Activated naive CD4-positive, alpha-beta T cell treated with anti-CD3 and anti-CD28 coated beads, Interleukin-2, amount 10 ng/mL, durations not matched to agents 7 days and 5 days (primary cell): ENCODE measurements at regions not wholly inside any gene's neighbourhood (a gene's known extent, or its start where the extent isn't known, plus 50 kb on each side); places are given as distances from the start of the nearest gene placed in this dataset.

ENCODE experiments used
- CTCF ChIA-PET: fragments of 350-600 bp; sonication (Branson Sonifier 250); formaldehyde crosslinking; loops from one replicate; lab custom pipeline; 2021; ENCODE audit warnings: antibody characterized with exemption; lab: Charles Lee
- DNase-seq: peaks from one replicate; pipeline ENCODE4 v3.0.0-alpha.2; 2020
- H3K27ac Mint-ChIP-seq: one replicate; pipeline ENCODE4 v1.8.0; 2021; ENCODE audit warnings: mild to moderate bottlenecking, moderate library complexity, mixed read lengths
- H3K27me3 Mint-ChIP-seq: one replicate; pipeline ENCODE4 v1.8.0; 2021; ENCODE audit warnings: mild to moderate bottlenecking, mixed read lengths
- H3K36me3 Mint-ChIP-seq: one replicate; pipeline ENCODE4 v1.8.0; 2021; ENCODE audit warnings: mixed read lengths
- H3K4me1 Mint-ChIP-seq: one replicate; pipeline ENCODE4 v1.8.0; 2021; ENCODE audit warnings: mixed read lengths
- H3K4me3 Mint-ChIP-seq: one replicate; pipeline ENCODE4 v1.8.0; 2021; ENCODE audit warnings: mild to moderate bottlenecking, moderate library complexity, mixed read lengths
- H3K9me3 Mint-ChIP-seq: one replicate; pipeline ENCODE4 v1.8.0; 2021; ENCODE audit warnings: mixed read lengths

DNA sequence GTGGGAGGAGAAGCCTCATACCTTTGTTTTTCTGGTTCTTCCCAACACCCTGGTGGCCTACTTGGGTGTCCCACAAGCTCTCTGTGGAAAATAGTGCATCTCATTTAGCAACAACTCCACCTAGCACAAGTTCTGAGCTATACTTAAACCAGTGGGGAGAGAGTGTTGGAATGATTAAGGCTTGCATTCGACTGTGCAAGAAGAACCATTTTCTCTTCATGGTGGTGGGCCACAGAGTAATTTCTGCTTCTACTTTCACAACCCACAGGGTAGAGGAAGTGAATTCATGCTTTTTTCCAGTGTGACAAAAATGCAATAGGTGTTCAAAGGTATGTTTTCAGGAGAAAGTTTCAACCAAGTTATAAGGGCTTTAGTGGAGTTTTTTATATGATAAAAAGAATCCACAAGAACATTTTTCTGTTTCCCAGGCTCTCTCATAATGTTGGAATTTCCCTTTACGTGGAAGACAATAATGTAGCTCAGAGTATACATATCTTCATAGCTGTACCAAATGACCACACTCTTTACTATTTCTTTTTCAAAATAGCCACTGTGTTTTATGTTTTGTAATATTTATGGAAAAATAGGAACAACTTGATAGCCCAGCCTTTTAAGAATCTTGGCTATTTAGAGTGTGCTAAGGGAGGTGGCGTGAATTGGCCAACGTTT, 80.3 kb upstream of the HHIP start:
- Mint-ChIP-seq H3K4me3 (no peak overlapping the region), H3K27me3 (peaks cover 7% of the 10 kb centered on the region), H3K9me3 (no peaks in the 10 kb centered on the region), H3K4me1 (no peaks in the 10 kb centered on the region), H3K27ac (no peak overlapping the region), H3K36me3 (no peaks in the 10 kb centered on the region)
- no peak for DNase-seq
- CTCF ChIA-PET: no interaction called here

DNA sequence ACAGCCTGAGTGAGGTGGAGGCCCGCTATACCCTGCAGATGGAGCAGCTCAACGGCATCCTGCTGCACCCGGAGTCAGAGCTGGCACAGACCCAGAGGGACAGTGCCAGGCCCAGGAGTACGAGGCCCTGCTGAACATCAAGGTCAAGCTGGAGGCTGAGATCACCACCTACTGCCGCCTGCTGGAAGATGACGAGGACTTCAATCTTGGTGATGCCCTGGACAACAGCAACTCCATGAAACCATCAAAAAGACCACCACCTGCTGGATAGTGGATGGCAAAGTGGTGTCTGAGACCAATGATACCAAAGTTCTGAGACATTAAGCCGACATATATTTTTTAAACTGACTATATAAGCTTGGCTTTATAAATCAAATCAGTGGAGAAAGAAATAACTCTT, 73.3 kb upstream of the HHIP start:
- peaks cover 4% of the 10 kb centered on the region for H3K27me3 Mint-ChIP-seq
- H3K27ac Mint-ChIP-seq: no peak overlapping the region
- H3K36me3 Mint-ChIP-seq: no peaks in the 10 kb centered on the region
- CTCF ChIA-PET: interaction anchor here (1.0 kb wide), 1 partner anchor 11 kb away, joined by 3 read pairs; no protein-coding TSS in a partner anchor
- no peaks in the 10 kb centered on the region for H3K4me1 Mint-ChIP-seq
- no peaks in the 10 kb centered on the region for H3K9me3 Mint-ChIP-seq
- no peak for DNase-seq
- H3K4me3 Mint-ChIP-seq: no peak overlapping the region

DNA sequence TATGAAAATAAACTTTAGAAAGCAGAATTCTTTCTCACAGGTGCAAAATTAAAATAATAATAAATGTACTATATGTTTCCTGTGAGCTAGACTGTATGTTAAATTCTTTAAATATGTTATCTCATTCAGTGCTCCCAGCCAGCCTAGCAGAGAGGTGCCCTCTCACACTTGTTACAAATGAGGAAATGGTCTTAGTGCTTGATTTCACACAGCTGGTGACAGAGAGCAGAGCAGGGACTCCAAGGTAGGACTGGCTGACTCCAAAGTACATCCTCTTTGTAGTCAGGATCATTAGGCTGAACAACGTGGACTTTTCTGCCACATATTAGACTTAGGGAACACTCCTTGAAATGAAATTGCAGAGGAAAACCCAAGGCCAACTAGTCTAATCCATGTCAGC, 72.0 kb upstream of the HHIP start:
- H3K4me3 Mint-ChIP-seq: no peak overlapping the region
- no peaks in the 10 kb centered on the region for H3K4me1 Mint-ChIP-seq
- peaks cover 4% of the 10 kb centered on the region for H3K27me3 Mint-ChIP-seq
- CTCF ChIA-PET: no interaction called here
- no peak overlapping the region for H3K27ac Mint-ChIP-seq
- H3K9me3 Mint-ChIP-seq: no peaks in the 10 kb centered on the region
- DNase-seq: no peak
- no peaks in the 10 kb centered on the region for H3K36me3 Mint-ChIP-seq

DNA sequence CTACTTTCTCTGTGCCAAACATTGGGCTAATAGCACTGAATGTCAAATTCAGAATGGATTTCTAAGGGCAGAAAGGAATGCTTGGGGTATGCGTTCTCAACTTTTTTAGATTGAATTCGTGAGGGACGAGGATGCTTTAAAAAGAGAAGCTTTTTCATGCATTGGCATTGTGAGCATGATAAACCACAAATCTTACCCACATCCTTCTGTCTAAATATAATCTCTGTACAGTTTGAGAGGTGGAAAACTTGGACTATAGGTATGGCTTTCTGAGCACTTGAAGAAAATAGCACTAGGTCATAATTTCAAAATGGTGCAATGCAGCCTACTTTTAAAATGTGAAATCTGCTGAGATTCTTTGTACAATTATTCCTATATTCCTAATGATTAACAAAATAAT, 71.4 kb upstream of the HHIP start:
- no peaks in the 10 kb centered on the region for H3K4me1 Mint-ChIP-seq
- no peaks in the 10 kb centered on the region for H3K36me3 Mint-ChIP-seq
- DNase-seq: no peak
- peaks cover 4% of the 10 kb centered on the region for H3K27me3 Mint-ChIP-seq
- no peaks in the 10 kb centered on the region for H3K9me3 Mint-ChIP-seq
- CTCF ChIA-PET: no interaction called here
- H3K27ac Mint-ChIP-seq: no peak overlapping the region
- no peak overlapping the region for H3K4me3 Mint-ChIP-seq

DNA sequence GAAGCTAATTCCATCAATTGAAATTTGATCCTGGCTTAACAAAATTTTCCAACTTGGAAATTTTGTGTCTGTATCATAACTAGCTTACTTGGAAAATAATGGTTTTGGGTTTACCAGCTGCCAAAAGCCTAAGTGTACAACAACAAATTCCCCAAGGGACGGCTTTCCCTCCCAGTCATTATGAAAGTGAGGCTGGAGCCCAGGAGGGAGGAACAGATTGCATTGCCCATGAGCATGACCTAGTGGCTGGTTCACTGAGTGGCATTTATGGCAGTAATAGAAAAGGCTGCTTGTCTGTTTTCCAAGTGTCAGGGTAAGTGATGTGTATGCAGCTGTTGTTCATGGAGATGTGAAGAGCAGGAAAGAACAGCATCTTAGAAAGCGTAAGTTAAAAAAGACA, 70.8 kb upstream of the HHIP start:
- H3K4me1 Mint-ChIP-seq: no peaks in the 10 kb centered on the region
- H3K36me3 Mint-ChIP-seq: no peaks in the 10 kb centered on the region
- H3K27ac Mint-ChIP-seq: no peak overlapping the region
- peaks cover 4% of the 10 kb centered on the region for H3K27me3 Mint-ChIP-seq
- no peak for DNase-seq
- CTCF ChIA-PET: no interaction called here
- H3K9me3 Mint-ChIP-seq: no peaks in the 10 kb centered on the region
- no peak overlapping the region for H3K4me3 Mint-ChIP-seq

DNA sequence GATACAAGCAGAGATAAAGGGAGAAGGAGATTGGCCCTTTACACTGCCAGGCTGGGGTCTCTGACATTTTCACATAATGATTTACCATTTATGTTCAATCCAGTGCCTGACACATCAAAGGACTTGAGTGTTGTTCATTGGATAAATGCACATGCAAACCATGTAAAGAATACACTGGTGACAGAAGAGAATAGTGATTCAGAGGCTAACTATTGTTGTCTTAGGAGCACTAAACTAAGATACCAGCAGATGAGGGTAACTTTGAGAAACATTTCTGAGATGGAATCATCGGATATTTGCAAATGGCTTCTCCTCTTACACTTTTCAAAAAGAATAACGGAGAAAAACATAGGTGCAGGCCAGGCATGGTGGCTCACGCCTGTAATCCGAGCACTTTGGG, 67.3 kb upstream of the HHIP start:
- no peak for DNase-seq
- H3K9me3 Mint-ChIP-seq: no peaks in the 10 kb centered on the region
- CTCF ChIA-PET: no interaction called here
- no peaks in the 10 kb centered on the region for H3K4me1 Mint-ChIP-seq
- no peaks in the 10 kb centered on the region for H3K27me3 Mint-ChIP-seq
- H3K27ac Mint-ChIP-seq: no peak overlapping the region
- H3K4me3 Mint-ChIP-seq: no peak overlapping the region
- H3K36me3 Mint-ChIP-seq: no peaks in the 10 kb centered on the region

DNA sequence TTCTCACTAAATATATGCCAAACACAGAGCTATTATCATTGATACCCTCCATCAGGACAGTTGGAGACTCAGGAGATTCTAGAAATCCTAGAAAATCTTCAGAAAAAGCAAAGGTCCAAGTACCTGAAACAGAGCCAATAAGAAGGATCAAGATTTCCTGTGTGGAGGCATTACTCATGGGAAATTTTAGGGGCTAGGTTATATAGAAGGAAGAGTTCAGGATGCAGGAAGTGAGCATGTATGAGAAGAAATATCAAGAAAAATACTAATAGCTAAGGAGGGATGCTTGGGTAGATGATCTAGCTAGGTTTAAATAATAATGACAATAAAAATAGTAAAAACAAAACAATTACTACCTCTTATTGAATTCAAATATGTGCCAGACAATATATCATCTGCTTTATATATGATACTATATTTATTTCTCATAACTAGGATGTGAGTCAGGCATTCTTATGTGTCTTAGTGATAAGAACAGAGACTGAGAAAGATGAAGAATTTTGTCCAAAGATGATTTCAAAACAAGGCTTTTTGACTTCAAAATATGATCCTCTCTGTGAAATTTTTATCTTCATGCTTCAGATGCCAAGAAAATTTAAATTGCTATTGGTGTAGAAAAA, 66.4 kb upstream of the HHIP start:
- no peaks in the 10 kb centered on the region for H3K9me3 Mint-ChIP-seq
- no peaks in the 10 kb centered on the region for H3K27me3 Mint-ChIP-seq
- no peak overlapping the region for H3K4me3 Mint-ChIP-seq
- H3K36me3 Mint-ChIP-seq: no peaks in the 10 kb centered on the region
- no peaks in the 10 kb centered on the region for H3K4me1 Mint-ChIP-seq
- no peak overlapping the region for H3K27ac Mint-ChIP-seq
- CTCF ChIA-PET: no interaction called here
- DNase-seq: no peak

DNA sequence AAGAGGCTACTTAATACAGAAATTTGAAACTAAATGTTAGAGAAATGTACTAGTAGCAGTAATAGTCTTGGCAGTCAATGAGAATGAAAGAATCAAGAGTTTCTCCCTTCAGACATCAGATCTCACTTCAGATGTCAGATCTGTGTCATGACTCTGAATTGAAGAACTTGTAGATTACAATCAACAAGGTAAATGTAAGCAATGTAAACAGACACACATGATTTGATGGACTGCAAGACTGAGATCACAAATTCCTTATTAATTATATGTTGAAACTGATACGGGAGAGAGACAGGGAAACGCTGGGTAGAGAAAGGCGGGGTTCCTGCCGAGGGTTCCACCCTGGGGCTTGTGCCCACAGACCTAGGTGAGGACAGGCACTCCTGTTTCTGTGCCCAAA, 65.5 kb upstream of the HHIP start:
- no peaks in the 10 kb centered on the region for H3K27me3 Mint-ChIP-seq
- H3K27ac Mint-ChIP-seq: no peak overlapping the region
- no peak for DNase-seq
- H3K36me3 Mint-ChIP-seq: no peaks in the 10 kb centered on the region
- H3K4me3 Mint-ChIP-seq: no peak overlapping the region
- no peaks in the 10 kb centered on the region for H3K9me3 Mint-ChIP-seq
- CTCF ChIA-PET: no interaction called here
- no peaks in the 10 kb centered on the region for H3K4me1 Mint-ChIP-seq

DNA sequence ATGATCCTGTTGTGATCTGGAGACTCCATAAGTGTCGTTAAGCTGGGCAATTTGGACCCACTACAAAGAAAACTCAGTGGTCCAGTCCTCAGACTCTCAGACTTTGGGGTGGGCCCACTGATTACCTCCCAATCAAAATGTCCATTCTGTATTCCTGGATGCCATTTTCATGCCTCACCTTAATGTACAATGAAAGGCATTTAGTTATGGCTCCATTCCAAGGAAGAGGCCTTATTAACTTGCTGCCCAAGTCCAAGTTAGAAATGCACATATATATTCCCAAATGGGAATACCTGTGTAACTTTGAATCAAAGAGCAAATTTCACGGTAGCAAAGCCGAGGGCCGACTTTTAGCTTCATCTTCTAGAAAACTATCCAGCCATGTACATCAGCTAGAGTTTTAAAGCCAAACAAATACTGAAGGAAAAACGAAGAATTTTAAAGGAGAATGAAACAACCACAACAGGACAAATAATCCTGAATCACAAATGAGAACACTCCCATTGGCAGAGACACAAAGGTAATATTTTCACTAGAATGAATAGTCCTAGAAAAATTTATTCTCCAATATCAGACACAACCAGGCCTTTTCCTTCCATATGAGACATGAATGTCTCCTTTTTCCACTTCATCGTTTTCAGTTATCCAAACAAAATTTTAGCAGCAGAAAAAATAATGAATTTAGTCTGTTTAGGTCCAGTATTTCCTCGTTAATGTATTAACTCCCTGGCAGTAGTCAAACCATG, 63.7 kb upstream of the HHIP start:
- no peaks in the 10 kb centered on the region for H3K4me1 Mint-ChIP-seq
- CTCF ChIA-PET: no interaction called here

DNA sequence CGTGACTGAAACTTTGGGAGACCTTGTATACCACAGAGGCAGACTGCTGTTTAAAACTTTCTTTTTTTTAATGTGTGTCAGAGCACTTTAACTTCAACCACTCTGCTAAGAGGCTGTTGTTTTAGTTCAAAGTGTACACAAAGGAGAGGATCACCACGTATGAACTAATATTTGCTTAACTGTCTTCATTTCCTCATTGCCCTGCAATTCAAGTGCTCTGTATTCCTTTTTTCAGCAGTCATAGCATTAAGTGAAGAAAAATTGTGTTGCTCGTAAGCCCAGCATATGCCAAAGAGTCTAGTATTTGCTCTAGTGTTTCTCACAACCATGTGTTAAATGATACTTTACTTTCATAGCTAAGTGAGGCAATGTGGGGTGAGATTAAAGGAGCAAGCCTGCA, 63.0 kb upstream of the HHIP start:
- Mint-ChIP-seq H3K9me3 (peaks cover 3% of the 10 kb centered on the region), H3K4me3 (no peak overlapping the region), H3K27ac (no peak overlapping the region), H3K36me3 (no peaks in the 10 kb centered on the region), H3K4me1 (no peaks in the 10 kb centered on the region), H3K27me3 (no peaks in the 10 kb centered on the region)
- DNase-seq: no peak
- CTCF ChIA-PET: no interaction called here

More for the DNA sequence above, 63.7 kb upstream of the HHIP start:
- no peak for DNase-seq
- Mint-ChIP-seq H3K27ac (no peak overlapping the region), H3K9me3 (no peaks in the 10 kb centered on the region), H3K27me3 (no peaks in the 10 kb centered on the region), H3K4me3 (no peak overlapping the region), H3K36me3 (no peaks in the 10 kb centered on the region)

DNA sequence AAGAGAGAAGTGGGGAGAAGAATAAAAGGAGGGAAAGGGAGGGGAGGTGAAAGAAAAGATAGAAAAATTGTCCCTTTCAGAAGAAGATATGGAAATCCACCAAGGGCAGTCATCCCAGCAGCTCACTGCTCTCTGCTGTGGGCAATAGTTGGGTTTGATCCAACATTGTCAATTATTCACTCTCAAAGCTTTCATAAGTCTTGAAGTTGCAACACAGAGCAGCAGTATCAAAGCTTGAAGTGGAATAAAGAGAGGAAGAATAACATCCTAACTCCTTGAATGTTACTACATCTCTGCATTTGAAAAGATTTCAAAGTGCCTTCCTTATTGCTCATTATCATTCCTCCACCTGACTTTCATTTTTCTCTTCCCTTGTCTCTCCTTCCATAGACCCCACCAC, 62.3 kb upstream of the HHIP start:
- CTCF ChIA-PET: interaction anchor here (1.1 kb wide), 1 partner anchor 11 kb away, joined by 3 read pairs; no protein-coding TSS in a partner anchor
- Mint-ChIP-seq H3K27me3 (no peaks in the 10 kb centered on the region), H3K9me3 (peaks cover 3% of the 10 kb centered on the region), H3K4me1 (no peaks in the 10 kb centered on the region), H3K4me3 (no peak overlapping the region), H3K27ac (no peak overlapping the region), H3K36me3 (no peaks in the 10 kb centered on the region)
- DNase-seq: no peak

DNA sequence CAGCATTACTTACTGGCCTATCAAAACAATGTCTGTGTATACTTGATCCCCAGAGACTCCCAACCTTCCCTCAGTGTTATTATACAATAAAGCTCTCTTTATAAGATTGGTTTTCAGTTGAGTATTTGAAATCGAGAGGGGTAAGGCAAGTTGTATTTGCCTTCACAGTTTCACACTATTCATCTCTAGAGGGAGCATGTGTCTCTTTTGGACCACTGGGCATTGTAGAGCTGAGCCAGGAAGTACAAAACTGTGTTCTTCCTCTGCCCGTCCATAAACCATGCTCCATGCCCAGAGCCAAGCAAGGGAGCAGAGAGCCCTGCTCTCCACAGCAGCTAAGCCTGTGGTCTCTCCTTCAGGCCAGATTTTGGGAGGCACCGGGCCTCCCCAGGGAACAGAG, 61.5 kb upstream of the HHIP start:
- CTCF ChIA-PET: interaction anchor here (1.1 kb wide), 1 partner anchor 11 kb away, joined by 3 read pairs; no protein-coding TSS in a partner anchor
- Mint-ChIP-seq H3K4me3 (no peak overlapping the region), H3K9me3 (peaks cover 3% of the 10 kb centered on the region), H3K27me3 (no peaks in the 10 kb centered on the region), H3K36me3 (no peaks in the 10 kb centered on the region), H3K27ac (no peak overlapping the region), H3K4me1 (no peaks in the 10 kb centered on the region)
- DNase-seq: no peak

DNA sequence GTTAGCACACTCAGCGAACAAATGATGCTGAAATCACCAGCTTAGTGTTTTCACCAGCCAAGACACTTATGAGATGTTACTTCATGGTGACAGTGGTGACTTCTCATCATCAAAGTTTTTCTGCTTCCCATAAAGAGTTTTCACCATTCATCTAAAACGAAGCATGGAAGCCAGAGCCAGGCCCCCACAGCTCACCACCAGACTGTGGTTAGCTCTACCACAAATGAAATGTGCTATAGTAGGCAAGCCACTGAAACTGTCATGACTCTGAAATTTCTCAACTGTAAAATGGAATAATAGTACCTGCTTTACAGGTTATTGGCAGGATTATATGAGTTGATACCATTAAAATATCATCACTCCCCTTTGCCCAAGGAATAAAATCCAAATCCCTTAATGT, 56.4 kb upstream of the HHIP start:
- CTCF ChIA-PET: no interaction called here
- no peak for DNase-seq
- Mint-ChIP-seq H3K27me3 (no peaks in the 10 kb centered on the region), H3K4me3 (no peak overlapping the region), H3K27ac (no peak overlapping the region), H3K36me3 (no peaks in the 10 kb centered on the region), H3K9me3 (peaks cover 3% of the 10 kb centered on the region), H3K4me1 (no peaks in the 10 kb centered on the region)

DNA sequence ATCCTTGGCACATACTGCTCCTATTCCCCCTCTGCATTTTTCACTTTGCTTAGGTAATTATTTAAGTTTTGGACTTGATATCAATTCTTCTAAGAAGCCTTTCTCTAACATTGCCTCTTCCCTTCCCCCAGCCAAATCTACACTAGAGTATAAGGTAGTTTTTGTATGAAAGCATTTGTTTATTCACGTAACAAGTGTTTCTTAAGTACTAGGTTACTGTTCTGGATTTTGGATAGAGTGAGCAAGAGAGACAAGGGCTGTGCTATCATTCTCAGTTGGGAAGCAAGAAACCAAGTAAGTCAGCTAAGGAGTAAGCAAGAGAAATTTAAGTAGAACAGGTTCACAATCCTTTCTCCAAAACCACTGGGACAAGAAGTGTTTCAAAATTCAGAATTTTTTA, 55.9 kb upstream of the HHIP start:
- peaks cover 3% of the 10 kb centered on the region for H3K9me3 Mint-ChIP-seq
- no peaks in the 10 kb centered on the region for H3K4me1 Mint-ChIP-seq
- H3K27ac Mint-ChIP-seq: no peak overlapping the region
- H3K36me3 Mint-ChIP-seq: no peaks in the 10 kb centered on the region
- CTCF ChIA-PET: no interaction called here
- H3K27me3 Mint-ChIP-seq: no peaks in the 10 kb centered on the region
- no peak for DNase-seq
- no peak overlapping the region for H3K4me3 Mint-ChIP-seq

DNA sequence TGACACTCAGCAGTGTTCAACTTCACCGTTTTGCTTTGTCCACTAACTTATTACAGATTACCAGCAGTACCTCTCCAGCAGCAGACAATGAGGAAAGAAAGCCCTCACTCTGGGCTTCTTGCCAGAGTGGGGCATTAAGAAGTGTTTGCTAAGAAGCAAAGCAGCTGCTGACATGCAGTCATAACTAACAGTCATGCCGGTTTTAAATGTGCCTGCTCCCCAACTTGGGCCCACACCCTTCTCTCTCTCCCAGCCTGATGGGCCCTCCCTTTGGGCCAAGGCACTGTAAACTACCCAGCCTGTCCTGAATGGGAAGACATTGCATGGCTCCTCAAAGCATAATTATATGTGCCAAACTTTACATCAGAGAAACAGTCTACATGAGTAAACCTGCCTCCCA, 54.6 kb upstream of the HHIP start:
- H3K27ac Mint-ChIP-seq: no peak overlapping the region
- peaks cover 3% of the 10 kb centered on the region for H3K9me3 Mint-ChIP-seq
- CTCF ChIA-PET: no interaction called here
- no peaks in the 10 kb centered on the region for H3K27me3 Mint-ChIP-seq
- DNase-seq: no peak
- H3K4me3 Mint-ChIP-seq: no peak overlapping the region
- no peaks in the 10 kb centered on the region for H3K4me1 Mint-ChIP-seq
- H3K36me3 Mint-ChIP-seq: no peaks in the 10 kb centered on the region
